GM18519 (cell line): ENCODE measurements at regions not wholly inside any gene's neighbourhood (a gene's known extent, or its start where the extent isn't known, plus 50 kb on each side); places are given as distances from the start of the nearest gene placed in this dataset.

Experiments
- ATAC-seq: cut with Tn5 transposase; IDR thresholded peaks from one replicate; pipeline ENCODE4 v1.9.1; 2021; ENCODE audit warnings: mild to moderate bottlenecking, moderate library complexity; ENCODE audit not compliant: unreplicated experiment, low FRiP score

DNA sequence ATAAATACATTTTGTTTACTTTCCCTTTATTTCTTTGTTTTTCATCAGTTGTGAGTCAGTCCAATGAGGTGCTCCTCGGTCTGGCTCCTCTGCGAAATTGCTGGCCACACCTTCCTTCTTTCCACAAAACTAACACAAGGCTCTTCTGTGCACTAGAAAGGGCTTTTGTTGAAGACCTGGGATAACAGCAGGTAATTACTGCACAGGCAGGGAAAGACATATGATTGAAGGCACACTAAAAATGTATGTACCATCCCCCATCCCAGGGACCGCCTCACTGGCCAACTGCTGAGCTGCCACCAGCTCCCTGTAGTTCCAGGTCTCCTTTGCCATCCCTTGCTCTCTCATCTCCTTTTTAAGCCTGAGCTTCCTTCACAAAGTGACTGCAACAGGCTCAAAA lies 180.5 kb downstream of the EFNB2 start:
- no peak for ATAC-seq

DNA sequence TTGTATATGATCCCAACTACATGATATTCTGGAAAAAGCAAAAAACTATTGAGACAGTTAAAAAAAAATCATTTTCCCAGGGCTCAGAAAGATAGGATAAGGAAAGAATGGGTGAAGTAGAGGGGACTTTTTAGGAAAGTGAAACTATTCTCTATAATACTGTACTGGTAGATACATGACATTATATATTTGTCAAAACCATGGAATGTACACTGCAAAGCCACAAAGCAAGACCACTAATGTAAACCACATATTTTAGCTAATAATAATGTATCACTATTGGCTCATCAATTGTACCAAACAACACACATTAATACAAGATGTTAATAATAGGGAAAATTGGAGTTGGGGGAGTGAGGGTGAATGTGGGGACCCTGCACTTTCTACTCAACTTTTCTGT lies 182.6 kb downstream of the EFNB2 start:
- no peak for ATAC-seq

DNA sequence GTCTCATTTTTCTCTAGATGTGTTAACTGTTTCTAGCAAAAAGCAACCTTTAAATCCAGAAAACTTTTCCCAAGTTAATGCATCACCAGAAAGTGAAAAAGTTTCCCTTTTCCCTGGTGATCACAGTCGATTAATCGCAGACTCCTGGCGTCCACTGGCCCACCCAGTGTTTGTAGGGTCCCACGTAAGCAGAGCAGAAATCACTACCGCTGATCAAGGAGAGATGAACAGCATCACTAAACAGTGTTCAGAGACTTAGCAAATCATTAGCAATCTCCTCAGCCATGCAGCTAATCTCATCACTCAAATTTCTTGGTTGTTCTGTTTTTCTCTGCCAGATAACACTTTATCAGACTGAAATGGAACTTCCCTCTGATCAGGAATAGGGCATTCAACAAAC lies 184.2 kb downstream of the EFNB2 start:
- ATAC-seq, result no peak

- no peak for ATAC-seq
Measured at GRCh38 chr13:106350208-106350607, 185.3 kb downstream of the EFNB2 start.

DNA sequence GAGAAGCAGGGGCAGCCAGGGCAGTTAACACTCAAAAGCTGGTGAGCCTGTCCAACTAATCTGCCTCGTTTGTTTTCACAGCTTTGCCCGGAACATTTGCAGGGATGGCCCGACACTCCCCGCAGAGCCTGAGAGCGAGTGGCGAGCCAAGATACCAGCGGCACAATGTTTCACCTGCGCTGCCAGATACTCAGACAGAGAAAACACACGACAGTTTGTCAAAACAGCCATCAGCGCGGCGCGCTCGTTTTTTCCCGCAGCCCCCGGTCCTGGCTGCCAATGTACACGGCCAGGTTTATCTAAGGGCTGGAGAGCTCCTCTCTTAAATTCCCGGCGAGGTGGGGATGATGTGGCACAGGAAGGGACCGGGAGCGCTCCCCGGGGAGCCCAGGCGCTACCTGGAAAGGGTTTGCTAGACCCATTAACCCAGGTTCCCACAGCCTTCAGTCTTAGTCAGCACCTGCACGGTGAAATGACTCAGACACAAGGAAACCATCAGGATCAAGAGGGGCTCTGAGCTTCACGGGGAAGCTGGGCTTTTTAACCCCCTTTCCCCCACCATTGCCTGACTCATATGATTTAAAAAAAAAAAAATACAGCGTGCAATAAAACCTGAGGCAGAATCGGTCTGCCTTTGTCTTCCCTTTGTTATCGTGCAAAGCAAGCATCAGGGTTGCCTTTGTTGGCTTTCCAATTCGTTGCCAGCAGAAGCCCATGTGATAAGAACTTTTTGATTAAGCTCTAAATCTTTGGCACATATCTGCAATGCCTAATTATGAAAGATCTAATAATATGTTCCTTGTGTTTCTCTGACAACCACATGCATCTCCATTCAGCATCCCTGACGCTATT lies 186.2 kb downstream of the EFNB2 start:
- ATAC-seq, result no peak

DNA sequence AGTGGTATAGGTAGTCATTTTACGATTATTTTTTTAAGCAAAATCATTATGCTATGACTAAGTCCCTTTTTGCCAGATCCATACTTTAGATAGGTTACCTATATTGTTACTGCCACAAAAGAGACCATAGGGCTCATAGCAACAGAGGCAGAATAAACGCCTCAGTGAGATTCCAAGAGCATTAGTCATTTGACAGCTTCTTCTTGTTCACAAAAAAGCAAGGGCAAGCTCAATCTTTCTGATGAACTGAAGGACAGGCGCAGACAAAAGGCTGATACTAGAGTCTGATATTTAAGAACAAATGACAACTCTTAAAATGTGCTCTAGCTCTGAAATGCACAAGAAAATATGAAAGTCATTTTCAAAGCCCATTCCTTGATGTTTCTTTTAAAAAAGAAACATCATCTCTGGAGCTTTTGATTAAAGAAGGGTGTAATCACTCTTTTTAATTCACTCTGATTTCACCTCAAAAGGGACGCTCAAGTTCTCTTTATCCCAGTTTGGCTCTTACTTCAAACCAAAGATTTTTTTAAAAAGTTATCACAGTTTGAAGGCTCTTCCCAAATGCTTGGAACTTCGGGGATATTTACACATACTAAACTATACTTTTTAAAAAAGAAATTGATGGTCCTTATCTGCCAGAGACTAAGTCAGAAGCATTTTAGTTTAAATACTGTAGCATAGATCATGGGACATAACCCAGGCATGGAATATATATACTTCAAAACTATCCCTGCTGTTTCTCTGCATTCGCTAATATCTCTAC lies 187.2 kb downstream of the EFNB2 start:
- ATAC-seq, result no peak

GRCh38 chr13:106344342-106344741 lies 191.1 kb downstream of the EFNB2 start:
- ATAC-seq, result no peak

DNA sequence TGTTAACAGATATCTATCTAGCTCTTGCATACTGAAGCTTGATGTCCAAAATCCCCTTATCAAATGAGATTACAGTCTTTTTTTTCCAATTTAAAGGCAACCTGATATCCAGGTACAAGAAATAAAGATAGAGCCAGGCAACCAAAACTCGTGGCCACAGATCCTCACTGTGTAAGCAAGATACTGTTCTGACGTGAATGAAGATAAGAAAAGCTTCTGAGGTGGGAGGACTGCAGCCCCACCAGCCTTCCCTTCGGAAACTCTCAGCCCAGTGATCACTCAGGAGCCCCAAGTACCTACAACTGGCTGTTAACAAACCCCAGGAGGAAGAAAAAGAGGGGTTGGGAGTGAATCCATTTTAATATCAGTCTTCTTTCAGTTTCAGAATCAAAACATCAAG lies 191.6 kb downstream of the EFNB2 start:
- ATAC-seq, result no peak

GRCh38 chr13:106340249-106340648 lies 195.2 kb downstream of the EFNB2 start:
- no peak for ATAC-seq

GRCh38 chr13:106337096-106337850 lies 198.2 kb downstream of the EFNB2 start:
- no peak for ATAC-seq

- no peak for ATAC-seq
Measured at GRCh38 chr13:106336668-106337067, 198.8 kb downstream of the EFNB2 start.

DNA sequence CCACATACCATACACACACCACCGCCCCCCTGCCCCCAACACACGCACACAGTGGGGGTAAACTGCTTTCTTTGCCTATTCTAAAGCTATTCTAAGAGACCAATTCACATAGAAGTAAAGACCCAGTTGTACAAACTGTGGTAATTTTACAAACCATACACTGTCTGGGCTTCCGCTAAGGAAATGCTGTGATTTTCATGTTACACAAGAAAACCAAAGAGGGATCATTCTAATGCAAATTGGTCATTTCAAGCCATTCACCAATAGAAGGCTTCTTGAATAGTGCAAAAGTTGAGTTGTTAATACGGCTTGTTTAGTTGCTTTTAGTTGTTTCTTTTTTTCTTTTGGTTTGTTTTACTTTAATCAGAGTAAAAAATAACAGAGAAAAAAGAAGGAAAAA lies 202.8 kb downstream of the EFNB2 start:
- ATAC-seq, result no peak

DNA sequence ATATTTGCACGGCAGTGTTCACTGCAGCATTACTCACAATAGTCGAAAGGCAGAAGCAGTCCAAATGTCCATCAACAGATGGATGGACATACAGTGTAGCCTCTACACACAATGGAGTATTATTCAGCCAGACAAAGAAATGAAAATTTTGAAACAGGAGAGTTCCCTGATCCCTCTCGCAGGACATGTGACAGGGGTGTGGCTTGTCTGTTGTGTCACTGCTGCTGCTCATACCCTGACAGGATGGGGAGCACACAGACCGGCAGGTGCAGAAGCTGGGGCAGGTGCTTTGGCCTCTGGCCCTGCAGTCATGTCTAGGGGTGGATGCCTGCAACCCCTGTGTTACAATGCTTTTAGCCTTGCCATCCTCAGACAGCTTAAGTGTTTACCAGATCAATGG lies 204.3 kb downstream of the EFNB2 start:
- ATAC-seq, result no peak

DNA sequence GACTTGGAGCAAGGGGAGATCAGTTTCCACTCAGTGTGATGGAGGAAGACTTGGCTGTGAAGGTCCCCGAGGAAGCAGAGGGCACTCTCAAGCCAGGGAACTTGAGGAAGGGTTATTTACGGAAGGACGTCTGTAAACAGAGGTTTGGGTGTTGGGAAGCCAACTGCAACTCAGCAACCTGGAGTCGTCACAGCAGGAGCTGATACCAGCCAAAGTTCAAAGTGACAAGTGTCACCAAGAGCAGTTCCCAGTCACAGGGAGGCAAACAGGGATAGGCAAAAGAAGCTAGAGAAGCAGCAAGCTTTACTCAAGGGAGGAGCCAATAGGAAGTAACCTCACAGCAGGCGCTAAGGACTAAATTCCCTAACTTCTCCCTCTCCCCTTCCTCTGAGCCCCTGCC lies 205.5 kb downstream of the EFNB2 start:
- ATAC-seq, result no peak

- no peak for ATAC-seq
Measured at GRCh38 chr13:106326751-106327150, 208.7 kb downstream of the EFNB2 start.

- no peak for ATAC-seq
Measured at GRCh38 chr13:106324444-106324843, 211.0 kb downstream of the EFNB2 start.

DNA sequence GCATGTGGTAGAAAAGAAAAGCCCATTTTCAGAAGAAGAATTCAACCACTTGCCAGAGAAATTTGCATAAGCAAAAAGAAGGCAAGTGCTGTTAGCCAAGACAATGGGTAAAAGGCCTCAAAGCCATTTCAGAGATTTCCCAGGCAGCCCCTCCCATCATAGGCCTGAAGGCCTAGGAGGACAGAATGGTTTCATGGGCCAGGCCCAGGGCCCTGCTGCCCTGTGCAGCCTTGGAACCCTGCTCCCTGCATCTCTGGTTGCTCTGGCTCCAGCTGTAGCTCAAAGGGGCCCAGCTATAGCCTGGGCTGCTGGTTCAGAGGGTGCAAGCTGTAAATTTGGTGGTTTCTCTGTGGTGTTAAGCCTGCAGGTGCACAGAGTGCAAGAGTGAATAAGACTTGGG lies 212.8 kb downstream of the EFNB2 start:
- ATAC-seq, result no peak

DNA sequence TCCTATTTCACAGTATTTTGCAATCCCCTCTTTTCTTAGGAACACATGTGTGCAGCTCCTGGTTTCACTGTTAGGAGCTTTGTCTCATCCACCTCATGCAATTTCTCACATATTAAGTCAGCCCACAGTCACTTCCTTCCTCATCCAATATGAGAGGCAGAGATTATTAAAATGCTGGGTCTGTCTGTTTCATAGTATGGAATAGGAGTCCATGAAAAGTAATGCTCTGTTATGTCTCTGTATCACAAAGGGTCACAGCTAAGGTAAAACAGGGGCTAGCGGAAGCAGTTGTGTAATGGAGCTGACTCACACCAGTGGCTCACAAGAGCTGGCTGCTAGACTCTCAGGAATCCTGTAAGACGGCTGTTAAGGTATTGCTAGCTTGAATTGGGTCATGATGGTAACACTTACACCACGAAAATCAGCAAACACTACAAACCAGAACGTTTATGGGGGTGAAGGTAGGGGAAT lies 216.5 kb downstream of the EFNB2 start:
- ATAC-seq, result no peak

DNA sequence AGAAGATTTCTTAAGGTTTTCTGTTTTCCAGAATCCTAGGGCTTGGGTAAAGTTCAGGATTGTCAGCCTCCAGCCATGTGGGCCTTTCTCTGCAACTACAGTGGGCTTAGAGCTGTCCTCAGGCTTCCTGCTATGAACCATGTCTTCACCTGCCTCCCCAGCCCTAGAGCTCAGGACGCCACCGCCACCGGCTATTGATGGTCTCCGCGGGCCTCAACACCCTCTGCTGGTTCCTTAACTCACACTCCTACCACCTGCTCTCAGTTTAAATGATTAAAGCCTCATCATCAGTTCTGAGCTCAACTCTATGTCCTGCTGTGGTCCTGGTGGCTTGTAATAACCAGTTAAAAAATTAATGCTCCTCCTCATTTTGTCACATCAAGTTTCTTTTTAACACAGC lies 221.0 kb downstream of the EFNB2 start:
- ATAC-seq, result no peak

DNA sequence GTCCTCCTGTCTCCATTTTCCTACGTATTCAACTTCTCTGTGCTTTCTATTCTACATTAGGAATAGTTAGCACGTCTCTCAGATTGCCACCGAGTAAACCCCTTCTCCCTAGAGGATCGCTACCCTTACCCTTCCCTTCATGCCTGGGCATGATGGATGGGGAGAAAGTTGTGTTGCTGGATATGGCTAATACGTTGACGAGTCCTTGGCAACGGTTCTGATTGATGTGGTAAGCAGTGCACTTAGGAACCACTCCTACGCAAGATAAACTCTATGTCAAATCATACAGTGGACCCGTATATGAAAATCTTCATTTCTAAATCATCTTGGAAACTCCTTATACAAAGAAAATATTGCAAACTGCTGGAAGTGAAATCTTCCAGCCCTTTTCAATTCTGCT lies 224.5 kb downstream of the EFNB2 start:
- no peak for ATAC-seq

DNA sequence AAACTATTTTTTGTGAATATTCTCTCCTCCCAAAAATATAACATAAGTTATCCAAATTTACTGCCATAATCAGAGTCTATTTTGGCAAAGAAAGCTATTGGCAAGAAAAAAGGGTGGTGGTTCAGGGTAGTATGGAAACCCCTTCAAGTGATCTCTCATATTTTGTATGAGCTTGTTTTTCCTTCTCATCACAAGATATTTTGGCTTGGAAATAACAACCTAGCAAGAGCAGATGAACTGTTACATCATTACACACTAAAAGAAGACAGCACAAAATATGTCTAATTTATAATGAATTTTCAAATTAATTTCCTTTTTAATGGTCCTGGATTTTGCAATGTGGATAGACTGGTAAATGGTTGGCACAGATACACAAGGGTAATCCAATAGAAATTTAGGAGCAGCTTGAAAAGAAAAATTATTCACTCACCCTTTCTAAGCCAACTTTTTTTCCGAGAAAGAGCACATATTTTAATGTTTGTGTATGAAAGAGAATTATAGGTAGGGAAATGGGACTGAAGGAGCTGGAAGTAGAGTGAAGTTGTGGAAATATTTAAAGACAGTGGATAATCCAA lies 225.1 kb downstream of the EFNB2 start:
- ATAC-seq, result no peak
